ENCODE measurements at regions not wholly inside any gene's neighbourhood (a gene's known extent, or its start where the extent isn't known, plus 50 kb on each side); places are given as distances from the start of the nearest gene placed in this dataset.
"Not testable (repeated sequence)": the region's sequence is repeated elsewhere in the genome, so short reads cannot be mapped to it uniquely, and the experiment has no call there.

DNA sequence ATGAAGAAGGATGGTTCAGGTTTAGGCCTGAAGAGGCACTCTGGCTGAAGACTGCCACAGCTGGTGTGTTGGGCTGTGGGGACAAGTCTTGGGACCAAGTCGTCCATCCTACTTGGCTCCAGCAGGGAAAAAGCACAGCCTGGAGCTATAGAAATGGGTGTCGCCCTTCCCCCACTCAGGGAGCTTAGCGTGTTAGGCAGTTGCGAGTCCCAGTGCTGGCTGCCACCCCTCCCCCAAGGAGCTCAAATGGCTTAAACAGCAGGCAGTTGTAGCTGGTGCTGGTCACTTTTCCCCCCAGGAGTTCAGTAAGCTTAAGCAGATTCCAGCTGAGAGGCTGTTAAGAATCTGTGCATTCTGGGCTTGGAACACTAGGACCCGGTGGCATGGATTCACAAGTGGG is 319.5 kb upstream of the POF1B start:
- no peaks in the 10 kb centered on the region for H3K36me3 ChIP-seq (ENCODE audit: insufficient read depth, low read length)
- no peak for DNase-seq (ENCODE audit: low spot score)
- H2AFZ ChIP-seq (ENCODE audit: low read length), result no peak overlapping the region
- TF ChIP-seq, protein P1, sequence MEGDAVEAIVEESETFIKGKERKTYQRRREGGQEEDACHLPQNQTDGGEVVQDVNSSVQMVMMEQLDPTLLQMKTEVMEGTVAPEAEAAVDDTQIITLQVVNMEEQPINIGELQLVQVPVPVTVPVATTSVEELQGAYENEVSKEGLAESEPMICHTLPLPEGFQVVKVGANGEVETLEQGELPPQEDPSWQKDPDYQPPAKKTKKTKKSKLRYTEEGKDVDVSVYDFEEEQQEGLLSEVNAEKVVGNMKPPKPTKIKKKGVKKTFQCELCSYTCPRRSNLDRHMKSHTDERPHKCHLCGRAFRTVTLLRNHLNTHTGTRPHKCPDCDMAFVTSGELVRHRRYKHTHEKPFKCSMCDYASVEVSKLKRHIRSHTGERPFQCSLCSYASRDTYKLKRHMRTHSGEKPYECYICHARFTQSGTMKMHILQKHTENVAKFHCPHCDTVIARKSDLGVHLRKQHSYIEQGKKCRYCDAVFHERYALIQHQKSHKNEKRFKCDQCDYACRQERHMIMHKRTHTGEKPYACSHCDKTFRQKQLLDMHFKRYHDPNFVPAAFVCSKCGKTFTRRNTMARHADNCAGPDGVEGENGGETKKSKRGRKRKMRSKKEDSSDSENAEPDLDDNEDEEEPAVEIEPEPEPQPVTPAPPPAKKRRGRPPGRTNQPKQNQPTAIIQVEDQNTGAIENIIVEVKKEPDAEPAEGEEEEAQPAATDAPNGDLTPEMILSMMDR (conservative IDR thresholded peaks at IDR 0.05; ENCODE audit: low read length), result no peak
- TF ChIP-seq EZH2phosphoT487 (IDR thresholded peaks at IDR 0.05; ENCODE audit: borderline replicate concordance, low read depth, low read length), result no peak
- no peaks in the 10 kb centered on the region for H3K4me1 ChIP-seq (ENCODE audit: insufficient read depth, low read length, poor library complexity, severe bottlenecking)
- H4K20me1 ChIP-seq (ENCODE audit: insufficient read depth, low read length), result no peaks in the 10 kb centered on the region
- CTCF ChIA-PET (ENCODE audit: unreplicated experiment), result no interaction called here
- intact Hi-C loops (cut with micrococcal nuclease; ENCODE audit: unreplicated experiment), result no loop called here
- no peak overlapping the region for H3K27ac ChIP-seq (ENCODE audit: low read depth, low read length, poor library complexity, severe bottlenecking)
- H3K4me3 ChIP-seq (ENCODE audit: low read depth, low read length, poor library complexity, severe bottlenecking), result no peak overlapping the region
- no peak overlapping the region for H3K4me2 ChIP-seq (ENCODE audit: low read length)
- H3K9me3 ChIP-seq (ENCODE audit: low read length), result no peaks in the 10 kb centered on the region
- POLR2A ChIA-PET, result no interaction called here
- no peaks in the 10 kb centered on the region for H3K79me2 ChIP-seq (ENCODE audit: insufficient read depth, low read depth, low read length)
- no TSS peak for BruUV-seq (replicated peaks)
- H3K9me2 ChIP-seq (ENCODE audit: insufficient read depth, low read length), result no peaks in the 10 kb centered on the region

DNA sequence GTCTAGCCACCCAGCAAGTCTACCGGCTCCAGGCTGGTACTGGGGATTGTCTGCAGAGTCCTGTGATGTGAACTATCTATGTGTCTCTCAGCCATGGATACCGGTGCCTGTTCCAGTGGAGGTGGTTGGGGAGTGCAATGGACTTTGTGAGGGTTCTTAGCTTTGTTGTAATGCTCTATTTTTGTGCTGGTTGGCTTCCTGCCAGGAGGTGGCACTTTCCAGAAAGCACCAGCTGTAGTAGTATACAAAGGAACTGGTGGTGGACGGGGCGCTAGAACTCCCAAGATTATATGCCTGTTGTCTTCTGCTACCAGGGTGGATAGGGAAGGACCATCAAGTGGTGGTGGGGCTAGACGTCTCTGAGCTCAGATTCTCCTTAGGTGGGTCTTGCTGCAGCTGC is 306.4 kb upstream of the POF1B start:
- intact Hi-C loops (cut with micrococcal nuclease; ENCODE audit: unreplicated experiment), result no loop called here
- ChIA-PET POLR2A (no interaction called here), CTCF (ENCODE audit: unreplicated experiment) (no interaction called here)
- no peaks in the 10 kb centered on the region for H3K79me2 ChIP-seq (ENCODE audit: insufficient read depth, low read depth, low read length)
- H3K9me3 ChIP-seq (ENCODE audit: low read length), result no peaks in the 10 kb centered on the region
- BruUV-seq (replicated peaks), result no TSS peak
- no peaks in the 10 kb centered on the region for H4K20me1 ChIP-seq (ENCODE audit: insufficient read depth, low read length)
- no peaks in the 10 kb centered on the region for H3K4me1 ChIP-seq (ENCODE audit: insufficient read depth, low read length, poor library complexity, severe bottlenecking)
- H3K9me2 ChIP-seq (ENCODE audit: insufficient read depth, low read length), result no peaks in the 10 kb centered on the region
- no peak overlapping the region for H3K27ac ChIP-seq (ENCODE audit: low read depth, low read length, poor library complexity, severe bottlenecking)
- no peaks in the 10 kb centered on the region for H3K36me3 ChIP-seq (ENCODE audit: insufficient read depth, low read length)
- no peak overlapping the region for H2AFZ ChIP-seq (ENCODE audit: low read length)
- no peak for DNase-seq (ENCODE audit: low spot score)
- no peak overlapping the region for H3K4me3 ChIP-seq (ENCODE audit: low read depth, low read length, poor library complexity, severe bottlenecking)
- H3K4me2 ChIP-seq (ENCODE audit: low read length), result no peak overlapping the region
- TF ChIP-seq, protein P1 (conservative IDR thresholded peaks at IDR 0.05; ENCODE audit: low read length), result no peak
- no peak for TF ChIP-seq EZH2phosphoT487 (IDR thresholded peaks at IDR 0.05; ENCODE audit: borderline replicate concordance, low read depth, low read length)

DNA sequence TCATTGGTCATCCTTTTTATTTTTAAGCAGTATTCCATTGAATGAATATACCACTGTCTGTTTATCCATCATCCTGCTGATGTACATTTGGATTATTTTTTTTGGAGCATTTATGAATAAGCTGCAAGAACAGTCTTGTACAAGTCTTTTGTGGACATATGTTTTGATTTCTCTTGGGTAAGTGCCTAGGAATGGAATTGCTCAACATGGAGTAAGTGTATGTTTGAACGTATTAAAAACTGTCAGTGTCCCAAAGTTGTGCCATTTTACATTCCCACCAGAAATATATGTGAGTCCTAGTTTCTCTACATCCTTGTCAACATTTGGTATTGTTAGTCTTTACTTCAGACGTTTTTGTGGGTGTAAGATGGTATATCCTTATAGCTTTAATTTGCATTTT is 287.0 kb upstream of the POF1B start:
- ChIA-PET POLR2A (no interaction called here), CTCF (ENCODE audit: unreplicated experiment) (no interaction called here)
- Histone ChIP-seq H3K4me2 (ENCODE audit: low read length) (no peak overlapping the region), H3K9me3 (ENCODE audit: low read length) (no peaks in the 10 kb centered on the region), H3K4me1 (ENCODE audit: insufficient read depth, low read length, poor library complexity, severe bottlenecking) (no peaks in the 10 kb centered on the region), H2AFZ (ENCODE audit: low read length) (no peak overlapping the region), H3K4me3 (ENCODE audit: low read depth, low read length, poor library complexity, severe bottlenecking) (no peak overlapping the region), H3K27ac (ENCODE audit: low read depth, low read length, poor library complexity, severe bottlenecking) (no peak overlapping the region), H3K79me2 (ENCODE audit: insufficient read depth, low read depth, low read length) (no peaks in the 10 kb centered on the region), H3K36me3 (ENCODE audit: insufficient read depth, low read length) (no peaks in the 10 kb centered on the region), H3K9me2 (ENCODE audit: insufficient read depth, low read length) (no peaks in the 10 kb centered on the region), H4K20me1 (ENCODE audit: insufficient read depth, low read length) (no peaks in the 10 kb centered on the region)
- BruUV-seq (replicated peaks), result no TSS peak
- intact Hi-C loops (cut with micrococcal nuclease; ENCODE audit: unreplicated experiment), result no loop called here
- DNase-seq (ENCODE audit: low spot score), result no peak
- TF ChIP-seq, protein P1 (conservative IDR thresholded peaks at IDR 0.05; ENCODE audit: low read length), result no peak
- TF ChIP-seq EZH2phosphoT487 (IDR thresholded peaks at IDR 0.05; ENCODE audit: borderline replicate concordance, low read depth, low read length), result no peak

- H3K9me3 ChIP-seq (ENCODE audit: low read length); H3K9me2 ChIP-seq (ENCODE audit: insufficient read depth, low read length); H3K79me2 ChIP-seq (ENCODE audit: insufficient read depth, low read depth, low read length); BruUV-seq (replicated peaks); H3K4me1 ChIP-seq (ENCODE audit: insufficient read depth, low read length, poor library complexity, severe bottlenecking); H3K4me3 ChIP-seq (ENCODE audit: low read depth, low read length, poor library complexity, severe bottlenecking); H2AFZ ChIP-seq (ENCODE audit: low read length); H3K27ac ChIP-seq (ENCODE audit: low read depth, low read length, poor library complexity, severe bottlenecking); H3K4me2 ChIP-seq (ENCODE audit: low read length); intact Hi-C loops (cut with micrococcal nuclease; ENCODE audit: unreplicated experiment); H3K36me3 ChIP-seq (ENCODE audit: insufficient read depth, low read length); POLR2A ChIA-PET; DNase-seq (ENCODE audit: low spot score); H4K20me1 ChIP-seq (ENCODE audit: insufficient read depth, low read length); CTCF ChIA-PET (ENCODE audit: unreplicated experiment): not testable (repeated sequence)
Observed at GRCh38 chrX:85663970-85664369, 284.5 kb upstream of the POF1B start.

All from OCI-LY7 (cell line).